Pons (tissue), 1 donor: ENCODE measurements at regions not wholly inside any gene's neighbourhood (a gene's known extent, or its start where the extent isn't known, plus 50 kb on each side); places are given as distances from the start of the nearest gene placed in this dataset.
"Not testable (repeated sequence)": the region's sequence is repeated elsewhere in the genome, so short reads cannot be mapped to it uniquely, and the experiment has no call there.

Experiments used
- DNase-seq: peaks from one replicate; pipeline ENCODE4 v3.0.0-alpha.2; 2016; ENCODE audit warnings: low spot score

DNA sequence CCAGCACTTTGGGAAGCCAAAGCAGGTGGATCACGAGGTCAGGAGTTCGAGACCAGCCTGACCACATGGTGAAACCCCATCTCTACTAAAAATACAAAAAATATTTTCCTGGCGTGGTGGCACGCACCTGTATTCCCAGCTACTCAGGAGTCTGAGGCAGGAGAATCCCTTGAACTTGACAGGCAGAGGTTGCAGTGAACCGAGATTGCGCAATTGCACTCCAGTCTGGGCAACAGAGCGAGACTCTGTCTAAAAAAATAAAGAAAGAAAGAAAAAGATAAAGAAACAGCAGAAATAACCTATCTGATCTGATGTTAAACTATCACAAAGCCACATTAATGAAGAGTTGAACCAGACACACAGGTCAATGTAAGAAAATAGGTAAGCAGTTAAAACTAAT lies 696.2 kb upstream of the SALL3 start:
- DNase-seq = not testable (repeated sequence)

DNA sequence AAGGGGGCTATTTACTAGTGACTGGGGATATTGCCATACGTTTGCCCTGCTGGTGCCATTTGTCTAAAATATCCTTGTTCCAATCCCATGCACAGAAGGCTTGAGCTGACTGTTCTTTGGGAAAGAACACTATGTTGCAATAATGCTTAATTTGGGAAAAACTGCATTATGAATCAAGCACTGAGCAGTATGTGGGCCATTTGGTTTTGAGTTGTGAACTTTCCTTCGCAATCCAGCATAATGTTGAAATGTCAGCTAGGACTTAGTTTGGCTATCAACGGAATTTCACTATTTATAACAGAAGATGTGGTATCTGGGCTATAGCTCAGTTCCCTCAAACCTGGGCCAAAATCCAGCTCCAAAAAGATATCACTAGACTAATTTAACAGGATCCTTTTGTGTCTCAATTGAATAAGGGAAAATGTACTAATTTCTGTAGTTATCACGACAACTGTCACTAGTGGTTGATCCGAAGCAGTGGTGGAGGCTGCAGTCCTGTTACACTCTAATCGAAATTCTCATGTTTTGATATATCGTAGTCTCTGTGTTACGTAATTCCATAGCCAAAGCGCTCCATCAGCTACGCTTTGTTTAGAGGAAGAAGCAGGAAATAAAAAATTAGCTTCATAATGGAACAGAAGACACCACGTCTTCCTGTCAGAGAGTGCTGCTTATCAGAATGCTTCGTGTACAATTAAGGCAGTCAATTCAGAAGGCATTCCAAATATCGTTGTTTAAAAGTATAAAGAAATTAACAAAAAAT lies 686.8 kb upstream of the SALL3 start:
- DNase-seq = no peak

DNA sequence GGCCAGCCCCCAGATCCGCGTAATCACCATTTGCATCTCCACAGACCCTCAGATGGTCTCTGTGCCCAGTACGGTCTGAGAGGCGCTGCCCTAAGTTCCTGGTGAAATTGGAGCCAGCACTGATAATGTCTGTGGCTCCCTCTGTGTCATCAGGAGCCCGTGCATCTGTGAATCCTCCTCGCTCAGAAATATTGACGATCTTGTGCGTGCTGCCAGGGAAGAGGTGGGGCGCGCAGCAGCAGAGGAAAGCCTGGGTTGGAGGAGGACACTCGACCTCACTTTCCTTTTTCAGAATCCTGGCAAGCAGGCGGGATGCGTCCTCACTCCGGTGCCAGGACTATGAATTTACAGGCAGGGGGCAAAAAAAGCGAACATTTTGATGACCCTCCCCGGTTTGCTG lies 686.1 kb upstream of the SALL3 start:
- no peak for DNase-seq

DNA sequence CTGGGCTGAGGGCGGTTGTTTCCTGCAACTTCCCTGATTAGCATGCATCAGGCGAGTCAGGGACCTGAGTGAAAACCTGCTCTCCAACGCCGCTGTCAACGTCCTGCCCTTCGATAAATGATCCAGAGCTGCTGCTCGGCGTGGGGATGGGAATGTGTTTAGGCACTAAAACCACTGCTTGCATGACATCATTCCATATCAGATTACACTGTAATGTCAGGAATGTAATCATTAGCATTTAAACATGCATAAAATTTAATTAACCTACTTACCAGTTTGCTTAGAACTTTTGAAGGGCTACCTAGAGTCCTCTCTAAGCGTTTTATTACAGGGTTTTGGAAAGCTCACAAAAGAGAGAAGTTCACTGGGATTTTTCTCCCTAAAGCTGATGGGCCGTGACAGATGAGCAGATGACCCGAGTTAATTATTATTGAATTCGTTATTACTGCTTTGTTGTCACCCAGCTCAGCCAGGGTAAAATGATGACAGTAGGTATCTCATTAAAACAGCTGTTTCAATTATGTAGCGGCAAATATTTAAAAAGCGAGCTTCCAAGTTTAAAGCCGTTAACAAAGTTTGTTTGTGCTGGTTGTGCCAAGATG lies 685.6 kb upstream of the SALL3 start:
- DNase-seq = no peak

DNA sequence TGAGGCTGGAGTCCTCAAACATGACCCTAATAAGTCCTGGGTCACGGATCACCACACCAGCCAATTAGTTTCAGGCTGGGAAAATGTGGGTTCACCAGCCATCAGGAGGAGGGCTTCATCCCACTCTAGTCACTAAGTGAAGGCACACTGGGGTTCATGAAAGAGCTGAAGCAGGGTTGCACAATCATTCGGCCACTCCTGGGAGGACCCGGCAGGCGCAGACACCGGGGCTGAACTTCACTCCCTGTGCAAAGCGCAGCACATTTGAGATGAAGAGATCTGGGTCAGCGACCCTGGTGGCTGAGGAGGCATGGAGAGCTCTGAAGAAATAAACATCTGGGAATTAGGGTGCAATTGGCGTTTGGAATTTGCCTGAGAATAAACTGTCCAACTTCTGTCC lies 684.4 kb upstream of the SALL3 start:
- DNase-seq = no peak

DNA sequence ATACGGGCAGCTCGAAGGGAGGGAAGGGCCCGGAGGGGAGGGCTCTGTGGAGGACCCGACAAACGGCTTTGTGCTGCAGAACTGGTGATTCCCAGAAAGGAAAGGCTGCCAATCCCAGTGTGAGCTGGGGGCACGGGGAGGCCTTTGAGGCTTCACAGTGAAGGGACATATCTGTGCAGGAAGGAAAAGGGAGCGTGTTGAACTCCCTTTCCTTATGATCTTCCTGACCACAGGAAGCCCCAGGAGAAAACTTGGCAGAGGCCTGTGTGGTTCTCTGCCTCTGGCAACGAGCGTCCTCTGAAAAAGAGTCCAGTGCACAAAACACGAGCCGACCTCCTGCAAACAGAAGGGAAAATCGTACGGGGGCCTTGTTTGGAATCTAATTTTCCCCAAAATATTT lies 683.5 kb upstream of the SALL3 start:
- DNase-seq = no peak

DNA sequence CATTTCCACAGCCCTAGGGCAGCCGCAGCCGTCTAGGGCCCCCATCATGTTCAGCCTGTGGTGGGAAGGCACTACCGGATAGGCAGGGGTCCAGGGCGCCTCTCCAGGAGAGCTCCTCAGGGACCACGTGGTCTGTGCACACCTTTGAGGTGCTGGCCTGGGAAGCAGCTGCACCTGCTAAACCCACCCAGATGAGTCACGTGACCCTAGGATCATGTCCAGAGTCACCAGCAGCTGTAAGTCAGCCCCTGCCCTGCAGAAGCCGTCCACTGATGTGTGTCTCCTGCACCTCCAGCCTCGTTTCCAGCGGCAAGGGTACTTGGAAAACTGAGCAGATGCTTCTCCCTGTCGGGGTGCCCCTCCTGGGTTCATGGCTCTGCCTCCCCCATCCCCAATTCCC lies 682.6 kb upstream of the SALL3 start:
- DNase-seq = no peak

DNA sequence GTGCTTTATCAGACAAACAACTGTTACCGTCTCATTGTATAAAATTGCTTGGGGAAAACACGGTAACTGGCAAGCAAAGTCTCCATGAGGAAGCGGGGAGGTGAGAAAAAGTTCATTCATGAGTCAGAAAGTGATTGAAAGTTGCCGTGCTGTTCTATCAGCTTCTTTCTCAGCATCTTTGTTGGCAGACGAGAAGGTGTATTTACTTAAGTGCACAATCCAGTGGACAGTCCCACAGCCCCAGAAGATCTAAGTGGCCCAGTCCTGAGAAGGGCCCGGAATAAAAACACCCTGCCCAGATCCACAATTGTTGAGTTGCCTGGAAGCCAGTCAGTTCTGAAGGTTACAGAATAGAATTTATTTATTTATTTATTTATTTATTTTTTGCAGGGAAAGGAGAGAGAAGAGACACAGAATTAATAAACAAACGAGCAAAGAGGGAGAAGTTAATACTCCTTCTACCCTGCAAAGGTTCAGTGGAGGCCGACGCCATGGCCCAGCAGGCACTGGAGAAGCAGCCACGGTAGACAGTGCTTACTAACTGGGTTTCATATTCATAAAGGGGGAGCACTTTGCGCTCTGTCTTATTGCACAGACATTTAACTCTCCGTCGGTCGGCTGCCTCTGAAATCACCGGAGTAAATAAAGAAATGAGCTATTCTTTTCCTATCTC lies 676.0 kb upstream of the SALL3 start:
- no peak for DNase-seq

DNA sequence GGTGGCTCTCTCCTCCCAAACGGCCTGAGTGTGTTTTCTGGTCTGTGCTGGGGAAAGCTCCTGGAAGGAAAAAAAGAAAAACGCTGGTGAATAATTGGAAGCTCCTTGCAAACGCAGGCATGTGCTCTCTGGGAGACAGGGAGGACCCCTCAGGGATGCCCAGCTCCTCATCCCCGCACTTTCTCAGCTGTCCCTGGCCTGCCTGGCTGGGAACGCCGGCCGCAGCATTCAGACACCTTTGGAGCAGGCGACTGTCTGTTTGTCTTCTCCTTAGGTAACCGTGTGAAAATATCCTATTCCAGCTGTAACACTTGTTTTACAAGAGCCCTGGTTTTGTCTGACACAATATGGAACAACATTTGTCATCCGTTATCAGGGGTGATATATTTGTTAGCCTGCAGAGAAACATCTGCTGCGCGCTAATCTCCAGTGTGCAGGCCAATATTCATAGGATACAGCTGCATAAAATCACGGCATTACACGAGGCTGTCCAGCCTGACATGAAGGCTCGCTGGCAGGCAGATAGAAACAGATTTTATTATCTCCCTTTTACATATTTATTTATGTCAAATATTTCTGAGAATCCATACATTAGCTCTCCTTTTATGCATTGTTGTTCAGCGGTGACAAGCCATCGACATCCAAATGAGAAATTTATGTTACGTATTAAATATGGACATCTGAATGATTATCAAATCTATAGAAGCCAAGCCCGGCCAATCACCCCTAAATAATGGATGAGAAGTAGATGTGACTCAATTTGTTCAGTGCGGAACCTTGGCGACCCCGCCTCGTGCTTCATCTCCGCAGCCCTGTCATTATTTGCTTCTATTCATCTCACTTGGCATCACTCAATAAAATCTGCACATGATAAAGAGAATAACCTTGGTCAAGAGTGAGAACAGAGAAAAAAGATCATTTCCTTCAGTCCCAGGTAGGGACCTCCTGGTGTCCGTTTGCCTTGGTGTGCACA lies 675.1 kb upstream of the SALL3 start:
- no peak for DNase-seq

DNA sequence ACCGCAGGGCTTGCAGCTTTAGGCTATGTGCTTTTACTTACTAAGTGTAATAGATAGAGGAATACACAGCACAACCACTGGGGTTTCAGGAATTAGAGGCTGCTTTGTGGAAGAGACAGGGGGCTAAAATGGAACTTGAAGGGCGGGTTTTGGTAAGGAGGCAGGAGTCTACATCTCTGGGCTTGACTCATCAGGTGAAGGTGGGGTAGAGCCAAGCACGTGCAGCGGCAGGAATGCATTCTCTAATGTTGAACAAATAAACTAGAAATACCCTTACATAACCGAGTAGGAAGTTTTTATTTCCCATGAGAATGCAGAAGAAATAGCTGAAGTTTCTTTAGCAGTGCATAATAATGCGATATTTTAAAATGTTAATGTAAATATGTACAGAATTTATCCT lies 673.8 kb upstream of the SALL3 start:
- no peak for DNase-seq

DNA sequence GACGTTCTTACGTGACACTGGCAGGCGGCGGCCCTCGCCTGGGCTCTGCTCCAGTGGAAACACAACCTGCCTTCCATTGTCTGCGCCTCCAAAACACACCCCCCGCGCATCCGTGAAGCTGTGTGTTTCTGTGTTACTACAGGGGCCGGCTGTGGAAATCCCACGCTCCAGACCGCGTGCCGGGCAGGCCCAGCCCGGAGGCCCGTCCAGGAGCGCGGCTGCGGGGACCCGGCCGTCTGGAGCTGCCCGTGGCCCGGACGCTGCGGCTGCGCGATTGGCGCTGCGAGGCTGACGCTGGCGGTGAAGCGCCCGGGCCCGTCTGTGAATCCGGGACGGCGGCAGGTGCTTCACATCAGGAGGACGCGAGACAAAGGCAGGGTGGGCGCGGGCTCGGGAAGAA lies 670.3 kb upstream of the SALL3 start:
- no peak for DNase-seq

DNA sequence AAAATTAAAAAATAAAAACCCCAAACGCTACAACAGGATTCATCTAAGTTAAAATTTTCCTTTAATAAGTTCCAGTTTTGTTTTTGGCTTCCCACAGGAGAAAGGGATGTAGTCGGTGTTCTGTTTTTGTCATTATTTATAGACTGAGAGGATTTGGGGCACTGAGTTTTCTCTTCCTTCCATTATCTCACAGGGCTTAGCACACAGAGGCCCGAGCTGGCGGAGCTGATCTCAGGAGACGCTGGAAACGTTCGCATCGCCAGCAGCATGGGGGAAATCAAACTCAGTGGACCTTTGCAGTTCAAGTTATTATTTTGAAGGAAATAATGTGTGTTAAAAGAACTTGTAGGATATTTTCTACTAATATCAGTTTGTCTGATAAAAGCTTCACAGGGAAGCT lies 669.7 kb upstream of the SALL3 start:
- DNase-seq = no peak

DNA sequence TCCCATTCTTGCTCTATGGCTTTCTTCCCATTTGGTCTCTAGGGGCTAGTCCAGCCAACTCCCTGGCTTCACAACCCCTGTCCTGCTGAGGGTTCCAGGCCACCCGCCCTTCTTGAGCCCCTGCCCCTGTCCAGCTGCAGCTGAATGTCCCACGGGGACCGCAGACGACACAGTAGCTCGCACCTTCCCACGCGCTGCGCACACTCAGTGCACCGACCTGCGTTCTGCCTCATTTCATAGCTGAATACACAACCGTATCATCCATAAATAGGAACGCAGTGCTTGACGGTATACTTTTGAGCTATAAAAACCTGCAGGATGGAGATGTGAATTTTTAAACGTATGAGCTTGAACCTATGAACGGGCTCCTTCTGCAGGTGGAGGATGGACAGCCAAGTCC lies 660.4 kb upstream of the SALL3 start:
- DNase-seq = no peak

DNA sequence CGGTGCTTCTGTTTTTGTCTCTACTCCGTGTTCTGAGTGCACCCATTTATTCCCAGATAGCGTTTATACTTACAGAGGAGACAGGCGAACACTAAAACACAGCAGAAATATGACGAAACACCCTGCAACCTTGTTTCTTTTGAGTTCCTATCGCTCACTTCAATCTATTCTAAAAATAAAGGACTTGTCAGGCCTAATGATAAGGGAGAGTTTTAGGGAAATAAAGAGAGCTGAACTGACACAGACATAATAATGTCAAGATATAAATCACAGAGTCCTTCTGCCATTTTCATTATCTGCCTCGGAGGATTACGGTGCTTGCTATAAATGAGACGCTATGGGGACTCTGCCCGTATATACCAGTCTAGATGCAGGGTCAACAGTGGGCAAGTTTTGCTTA lies 659.7 kb upstream of the SALL3 start:
- DNase-seq = no peak

DNA sequence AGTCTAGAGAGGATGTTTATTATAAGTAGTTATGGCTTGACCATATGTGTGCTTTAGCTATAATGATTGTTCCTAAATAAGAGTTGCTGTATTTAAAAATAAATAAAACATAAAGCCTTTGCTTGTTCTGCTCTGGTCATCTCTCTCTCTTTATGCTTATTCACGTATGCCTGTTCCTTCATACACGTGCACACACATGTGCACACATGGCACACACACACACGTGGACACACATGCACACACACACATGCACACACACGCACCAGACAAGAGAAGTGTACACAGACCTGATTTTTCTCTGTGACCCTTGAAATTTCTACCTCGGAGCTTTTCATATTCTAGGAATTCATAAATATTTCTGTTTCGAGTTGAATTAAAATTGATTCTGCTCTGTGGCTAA lies 658.2 kb upstream of the SALL3 start:
- DNase-seq = no peak

DNA sequence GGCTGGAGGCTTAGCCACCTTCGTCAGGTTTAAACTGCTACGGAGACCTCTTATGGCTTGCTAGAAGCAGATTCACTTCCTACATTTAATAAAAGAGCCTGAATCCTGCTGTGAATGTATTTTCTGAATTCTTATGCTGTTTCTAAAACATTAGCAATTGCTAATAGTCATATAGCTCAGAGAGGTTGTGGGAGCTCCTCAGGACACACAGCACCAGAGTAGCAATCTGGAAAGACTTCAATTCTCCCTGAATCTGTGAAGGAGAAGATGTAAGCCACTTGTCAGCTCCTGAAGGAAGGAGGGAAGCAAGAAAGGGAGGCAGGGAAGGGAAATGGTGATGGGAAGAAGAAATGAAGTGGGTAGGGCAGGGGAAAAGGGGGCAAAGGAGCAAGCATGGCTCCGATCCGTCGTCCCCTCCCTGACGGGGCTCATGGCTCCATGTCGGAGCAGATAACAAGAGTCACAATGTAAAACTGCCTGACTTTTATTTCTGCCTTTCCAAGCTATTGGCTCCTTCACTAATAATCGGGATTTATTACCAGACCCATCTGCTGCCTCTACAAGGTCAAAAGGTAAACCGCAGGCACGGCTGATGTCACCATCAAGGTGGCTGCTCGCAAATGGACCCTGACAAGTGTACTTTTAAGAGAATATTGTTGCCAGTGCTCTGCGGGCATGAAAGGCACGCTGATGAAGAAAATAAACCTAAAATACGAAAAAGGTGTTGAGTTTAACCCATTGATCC lies 656.0 kb upstream of the SALL3 start:
- DNase-seq = no peak

DNA sequence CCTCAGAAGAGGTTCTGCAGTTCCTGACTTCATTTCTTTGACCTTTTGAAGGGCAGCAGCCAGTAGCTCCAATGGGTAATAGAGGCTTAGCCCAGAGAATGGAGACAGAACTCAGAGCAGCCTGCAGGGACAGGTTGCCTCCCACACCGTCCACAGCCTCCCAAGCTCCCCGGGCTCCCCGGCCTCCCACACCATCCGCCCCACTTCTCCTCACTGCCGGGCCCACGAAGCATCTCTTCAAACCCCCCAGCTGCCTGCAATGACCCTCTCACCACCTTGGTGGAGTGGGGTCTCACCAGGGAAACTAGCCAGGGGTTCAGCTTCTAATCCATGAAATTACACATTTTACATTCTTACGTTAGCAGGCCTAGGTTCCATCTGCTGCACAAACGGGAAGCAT lies 652.0 kb upstream of the SALL3 start:
- no peak for DNase-seq

DNA sequence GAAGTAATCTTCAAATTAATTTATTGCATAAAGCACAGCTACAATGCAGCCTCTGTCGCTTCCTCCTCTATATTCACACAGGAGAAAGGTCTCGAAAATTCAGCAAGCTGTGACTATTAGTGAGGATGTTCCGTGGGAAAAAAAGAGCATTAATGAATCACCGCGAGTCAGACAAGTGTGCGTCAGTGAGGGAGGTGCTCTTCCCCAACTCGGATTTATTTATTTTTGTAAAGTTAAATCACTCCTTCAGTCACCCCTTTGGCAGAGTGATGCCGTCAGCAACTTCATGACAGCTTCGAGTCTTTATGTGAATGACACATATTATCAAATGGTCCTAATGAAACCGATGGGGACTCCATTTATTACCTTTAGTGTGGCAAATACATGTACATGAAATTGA lies 648.9 kb upstream of the SALL3 start:
- no peak for DNase-seq

DNA sequence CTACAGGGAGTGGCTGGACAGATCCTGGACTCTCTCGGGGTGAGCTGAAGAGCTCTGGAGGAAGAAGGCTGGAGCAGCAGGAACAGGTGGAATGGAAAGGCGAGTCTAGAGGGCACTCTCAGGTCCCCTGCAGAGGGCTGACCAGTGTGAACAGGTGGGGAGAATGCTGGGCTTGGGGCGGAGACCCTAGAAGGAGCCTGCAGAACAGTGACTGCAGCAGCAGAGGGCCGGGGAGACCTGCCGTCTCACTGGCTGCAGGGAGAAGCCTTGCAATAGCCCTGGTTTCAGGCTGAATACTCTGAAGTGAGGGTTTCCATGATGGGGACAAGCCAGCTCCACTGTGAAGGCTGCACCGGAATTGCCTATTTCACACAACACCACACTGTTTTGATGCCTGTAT lies 626.7 kb upstream of the SALL3 start:
- no peak for DNase-seq

DNA sequence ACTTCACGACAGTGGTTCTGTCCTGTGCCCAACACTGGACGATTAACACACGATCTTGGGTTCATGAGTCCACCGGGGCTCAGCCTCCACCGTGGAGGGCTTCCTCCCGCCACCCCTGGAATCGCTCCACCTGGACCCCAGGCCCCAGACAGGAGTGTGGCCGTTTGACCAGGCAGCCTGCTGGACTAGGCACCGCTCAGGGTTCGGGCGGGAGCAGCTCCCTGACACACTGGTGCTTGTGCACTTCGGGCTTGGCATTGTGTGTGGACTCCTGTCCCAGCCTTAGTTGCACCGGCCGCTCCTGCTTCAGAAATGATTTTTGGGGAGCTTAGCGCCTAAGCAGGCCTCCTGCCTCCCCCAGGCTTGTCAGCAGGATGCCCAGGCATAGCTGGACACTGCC lies 617.4 kb upstream of the SALL3 start:
- DNase-seq = no peak

DNA sequence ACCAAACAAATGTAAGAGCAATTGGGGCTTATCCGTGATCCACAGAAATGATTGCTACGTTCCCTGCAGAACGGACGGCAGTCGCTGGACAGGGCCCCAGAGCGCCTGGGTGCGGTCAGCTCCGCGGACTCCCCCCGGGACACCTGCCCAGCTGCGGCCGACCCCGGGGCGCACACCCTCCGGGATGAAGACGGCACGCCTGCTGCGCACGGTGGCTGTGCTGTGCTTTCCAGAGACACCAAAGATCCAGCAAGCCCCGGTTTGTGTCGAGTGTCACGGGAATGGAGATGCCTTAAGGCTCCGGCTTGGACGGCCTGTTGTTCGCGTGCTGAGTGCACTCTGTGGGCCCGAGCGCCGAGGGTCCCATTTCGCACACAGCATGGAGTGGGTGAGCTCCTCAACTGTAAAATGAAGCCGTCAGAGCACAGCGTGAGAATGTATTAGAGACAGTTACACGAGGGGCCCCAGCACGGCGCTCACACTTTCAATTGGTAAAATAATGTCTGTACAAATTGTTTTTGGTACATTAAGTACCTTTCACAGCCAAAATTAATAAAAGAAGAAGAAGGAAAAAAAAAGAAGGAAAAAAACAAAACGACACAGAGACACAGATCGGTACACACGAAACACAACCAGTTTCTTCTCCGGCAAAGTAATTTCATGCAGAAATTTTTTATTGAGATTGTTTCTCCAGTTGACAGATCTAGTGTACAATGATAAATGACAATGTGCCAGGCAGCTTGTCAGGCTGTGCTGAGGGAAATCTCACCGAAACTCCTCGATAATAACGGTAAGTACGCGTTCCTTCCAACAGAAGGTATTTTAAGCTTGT lies 615.8 kb upstream of the SALL3 start:
- no peak for DNase-seq
